Fibroblast of skin of left quadriceps (primary cell): ENCODE measurements at regions not wholly inside any gene's neighbourhood (a gene's known extent, or its start where the extent isn't known, plus 50 kb on each side); places are given as distances from the start of the nearest gene placed in this dataset.

Experiments
- DNase-seq, 2 experiments: peaks; one replicate each; pipeline ENCODE4 v3.0.0-alpha.2; 2013; ENCODE audit warnings: low read depth in 2 of 2

DNA sequence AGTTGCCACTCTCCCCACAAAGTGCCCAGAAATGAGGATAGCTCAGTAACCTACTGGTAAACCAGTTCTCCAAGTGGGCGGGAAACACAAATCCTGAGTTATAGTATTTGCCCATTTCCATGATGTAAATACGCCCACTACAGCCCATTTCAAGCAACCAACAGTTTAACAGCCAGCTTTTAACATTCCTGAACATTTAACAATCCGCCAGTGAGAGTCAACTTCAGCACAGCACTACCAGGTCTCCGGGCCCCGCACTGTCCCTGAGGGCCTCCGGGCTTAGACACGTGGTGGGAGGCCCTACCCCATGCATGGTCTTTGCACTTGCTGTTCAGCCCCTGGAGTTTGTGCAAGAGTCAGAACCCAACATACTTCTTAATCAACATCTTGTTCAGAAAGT, 132.0 kb upstream of the CTTNBP2NL start:
- no peak for DNase-seq

DNA sequence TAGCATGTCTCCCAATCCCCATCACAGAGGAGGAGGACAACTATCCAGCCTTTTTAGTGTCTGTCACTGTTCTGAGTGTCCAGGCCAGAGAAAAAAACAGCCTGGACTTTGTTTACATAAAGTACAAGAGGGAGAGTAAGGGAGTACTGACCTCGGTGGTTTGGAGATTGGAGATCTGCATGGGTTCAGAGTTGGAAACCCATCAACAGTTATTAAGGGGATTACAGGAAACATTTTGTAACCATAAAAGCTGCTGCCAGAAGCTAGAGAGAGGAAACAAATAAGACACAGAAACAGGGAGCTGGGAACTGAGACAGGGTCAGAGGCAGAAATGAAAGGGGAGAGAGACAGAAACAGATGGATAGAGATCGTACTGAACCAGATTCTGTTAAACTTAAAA, 131.5 kb upstream of the CTTNBP2NL start:
- no peak for DNase-seq

DNA sequence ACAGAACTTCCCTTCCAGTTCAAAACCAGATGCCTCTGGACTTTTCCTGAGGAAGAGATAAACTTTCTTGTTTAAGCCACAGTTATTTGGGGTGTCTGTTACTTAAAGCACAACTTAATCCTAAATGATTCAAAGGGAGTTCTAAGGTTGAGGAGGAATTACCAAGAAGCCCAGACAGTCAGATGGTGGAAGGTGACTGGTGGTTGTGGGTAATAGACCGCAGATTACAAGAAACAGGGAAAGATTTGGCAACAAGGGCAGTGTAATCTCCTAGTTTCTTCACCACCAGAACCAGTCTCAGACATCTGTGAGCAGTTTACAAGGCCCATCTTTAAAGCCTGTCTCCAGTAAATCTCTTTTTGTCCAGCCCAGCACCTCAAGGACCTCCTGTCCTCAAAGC, 130.1 kb upstream of the CTTNBP2NL start:
- DNase-seq = no peak

DNA sequence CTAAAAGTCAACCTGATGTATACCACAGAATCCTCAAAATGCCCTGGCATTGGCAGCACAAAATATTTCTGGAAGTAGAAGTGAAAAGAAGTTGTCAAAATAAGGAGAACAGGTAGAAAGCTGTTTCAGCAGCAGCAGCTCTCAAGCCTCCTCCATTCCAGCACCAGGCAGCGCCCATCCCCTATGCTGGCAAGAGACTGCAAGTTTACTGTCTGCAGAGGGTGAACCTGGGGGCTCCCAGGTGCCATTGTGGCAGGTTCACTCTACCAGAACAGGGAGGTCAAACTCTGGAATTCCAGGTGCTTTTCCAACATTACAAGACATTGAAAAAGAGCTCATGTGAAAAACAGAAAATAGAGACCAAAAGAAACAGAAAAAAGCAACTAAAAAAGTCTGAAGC, 128.8 kb upstream of the CTTNBP2NL start:
- no peak for DNase-seq

DNA sequence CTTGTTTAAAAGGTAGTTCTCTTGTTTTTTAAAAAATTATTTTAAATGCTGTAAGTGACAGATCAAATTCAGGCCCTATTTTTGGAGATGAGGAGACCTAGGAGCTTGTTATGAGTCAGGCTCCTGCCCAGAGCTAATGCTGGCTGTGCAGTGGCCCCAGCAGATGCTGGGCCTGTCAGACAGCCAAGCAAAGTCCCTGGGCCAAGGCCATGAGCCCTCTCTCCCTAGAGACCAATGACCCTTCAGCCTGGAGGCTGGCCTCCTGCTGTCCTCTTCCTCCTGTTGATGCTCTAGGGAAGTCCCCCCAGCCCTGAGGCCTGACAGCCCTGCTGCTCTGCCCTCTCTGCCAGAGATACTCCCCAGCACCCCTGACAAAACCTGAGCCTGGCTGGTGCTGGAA, 128.1 kb upstream of the CTTNBP2NL start:
- DNase-seq = no peak

DNA sequence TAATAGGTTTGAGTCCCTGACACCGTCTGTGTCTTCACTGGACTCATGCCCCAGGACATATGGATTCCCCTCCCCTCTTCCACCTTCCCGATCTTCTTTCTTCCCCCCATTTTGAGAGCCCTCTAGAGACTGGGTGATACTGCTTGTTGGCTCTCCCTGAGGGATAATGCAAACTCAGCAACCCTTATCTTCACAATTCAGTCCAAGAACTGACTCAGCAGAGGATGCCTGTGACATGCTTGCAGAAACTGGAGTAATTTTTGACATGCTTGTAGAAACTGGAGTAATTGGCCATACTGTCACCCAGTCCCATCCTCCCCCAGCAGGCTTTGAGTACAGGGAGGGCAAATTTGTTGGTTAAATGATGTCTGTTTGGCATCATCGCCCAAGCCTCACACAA, 127.6 kb upstream of the CTTNBP2NL start:
- no peak for DNase-seq

DNA sequence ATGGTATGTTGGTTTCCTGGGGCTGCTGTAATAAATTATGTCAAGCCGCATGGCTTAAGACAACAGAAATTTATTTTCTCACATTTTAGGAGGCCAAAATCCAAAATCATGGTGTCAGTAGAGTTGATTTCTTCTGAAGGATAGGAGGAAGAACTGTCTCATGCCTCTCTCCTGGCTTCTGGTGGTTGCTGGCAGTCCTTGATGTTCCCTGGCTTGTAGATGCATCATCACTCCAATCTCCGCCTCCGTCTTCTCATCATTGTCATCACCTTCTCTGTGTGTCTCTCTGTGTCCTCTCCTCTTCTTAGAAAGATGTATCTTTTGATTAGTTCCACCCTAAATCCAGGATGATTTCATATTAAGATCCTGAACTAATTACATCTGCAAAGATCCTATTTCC, 124.7 kb upstream of the CTTNBP2NL start:
- DNase-seq = no peak

DNA sequence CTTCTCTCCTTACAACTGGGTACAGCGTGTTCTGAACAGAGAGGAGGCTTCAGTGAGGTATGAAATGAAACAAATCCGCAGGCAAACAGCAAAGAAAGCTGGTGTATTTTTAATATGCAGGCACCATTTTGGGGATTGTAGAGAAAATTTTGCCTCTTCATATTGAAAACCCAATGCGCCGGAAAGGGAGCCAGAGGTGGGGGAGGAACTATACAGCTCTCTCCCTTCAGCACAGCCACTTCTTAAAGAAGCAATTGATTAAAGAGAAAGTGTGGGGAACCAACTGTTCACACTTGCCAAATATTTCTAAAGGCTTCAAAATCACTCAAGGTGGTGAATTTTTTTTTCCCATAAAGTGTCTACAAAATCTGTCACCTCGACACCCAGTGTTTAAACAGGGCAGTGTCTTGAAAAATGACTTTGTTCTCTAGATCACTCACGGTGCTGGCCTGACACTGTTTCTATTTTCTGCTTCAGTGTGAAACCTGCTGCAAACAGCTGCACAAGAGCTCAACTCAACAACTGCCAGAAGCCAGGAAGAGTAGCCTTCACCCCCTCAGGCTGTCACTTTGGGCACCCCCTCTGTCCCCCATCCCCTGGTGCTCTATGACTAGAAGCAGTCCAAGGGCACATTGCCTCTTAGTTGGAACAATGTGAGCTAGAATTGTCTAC, 123.8 kb upstream of the CTTNBP2NL start:
- DNase-seq = no peak

DNA sequence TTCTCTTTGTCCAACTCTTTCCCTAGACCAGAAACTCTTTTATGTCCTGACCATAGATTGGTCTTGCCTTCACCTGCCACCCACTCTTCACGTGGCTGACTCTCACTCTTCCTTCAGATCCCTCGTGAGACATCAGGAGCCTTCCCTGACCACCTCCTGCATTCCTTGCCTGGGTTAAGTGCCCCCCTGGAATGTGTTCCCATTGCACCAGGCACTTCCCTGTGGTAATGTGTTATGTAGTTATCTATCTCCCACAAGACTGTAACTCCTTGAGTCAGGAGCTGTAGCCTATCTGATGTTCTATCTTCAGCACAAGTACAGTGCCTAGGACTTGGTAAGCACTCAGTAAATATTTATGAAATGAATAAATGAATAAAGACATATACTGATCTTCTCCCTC, 111.2 kb upstream of the CTTNBP2NL start:
- no peak for DNase-seq

DNA sequence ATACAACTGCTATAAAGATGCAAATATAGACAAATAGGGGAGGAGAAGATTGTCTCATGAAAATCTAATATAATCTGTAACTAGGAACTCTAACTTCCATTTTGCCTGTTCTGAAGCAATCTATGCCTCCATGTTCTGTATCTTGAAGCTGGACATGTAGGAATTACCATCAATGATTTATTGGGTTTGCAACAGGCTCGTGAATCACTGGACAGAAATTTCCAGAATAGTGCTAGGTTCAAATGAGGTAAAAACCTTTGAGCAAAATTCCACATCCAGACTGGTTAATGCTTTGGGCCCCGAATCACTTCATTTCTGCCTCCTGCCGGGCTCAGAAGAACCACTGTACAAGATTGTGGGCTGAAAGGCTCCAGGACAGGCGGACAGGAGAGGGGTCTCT, 110.7 kb upstream of the CTTNBP2NL start:
- DNase-seq = no peak

DNA sequence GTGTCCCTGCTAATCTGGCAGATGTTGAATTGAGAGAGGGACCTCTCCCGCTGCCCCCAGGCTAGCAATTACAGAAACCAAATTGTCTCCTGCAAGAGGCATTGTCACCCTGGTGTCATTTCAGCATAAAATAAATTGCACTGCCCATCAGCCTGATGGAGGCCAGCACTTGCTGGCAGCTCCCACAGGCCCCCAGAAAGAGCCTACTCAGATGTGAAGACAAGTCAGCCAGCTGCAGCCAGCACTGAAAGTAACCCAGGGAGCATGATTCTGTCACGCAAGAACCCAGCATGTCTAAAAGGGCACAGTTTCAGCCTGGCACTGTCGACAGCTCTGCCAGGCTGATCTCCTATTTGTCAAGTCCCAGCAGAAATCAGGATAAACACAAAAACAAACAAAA, 110.3 kb upstream of the CTTNBP2NL start:
- DNase-seq = no peak

DNA sequence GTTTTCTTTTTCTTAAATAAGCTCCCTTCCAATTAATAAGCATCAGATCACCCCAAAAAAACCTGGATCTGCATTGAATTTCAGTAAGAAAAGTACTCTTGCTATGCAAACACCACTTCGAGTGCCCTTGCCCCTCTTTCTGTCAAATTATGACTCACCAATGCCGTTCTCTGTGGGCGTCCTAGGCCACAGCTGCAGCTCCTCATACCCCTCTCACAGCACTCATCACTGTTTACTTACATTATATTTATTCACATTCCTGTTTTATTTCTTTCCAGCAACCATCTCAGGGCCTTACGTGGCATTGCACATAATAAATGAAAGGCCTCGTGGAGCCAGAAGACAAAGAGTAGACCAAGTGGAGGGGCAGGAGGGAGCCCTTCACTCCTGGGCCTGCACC, 99.1 kb upstream of the CTTNBP2NL start:
- no peak for DNase-seq

DNA sequence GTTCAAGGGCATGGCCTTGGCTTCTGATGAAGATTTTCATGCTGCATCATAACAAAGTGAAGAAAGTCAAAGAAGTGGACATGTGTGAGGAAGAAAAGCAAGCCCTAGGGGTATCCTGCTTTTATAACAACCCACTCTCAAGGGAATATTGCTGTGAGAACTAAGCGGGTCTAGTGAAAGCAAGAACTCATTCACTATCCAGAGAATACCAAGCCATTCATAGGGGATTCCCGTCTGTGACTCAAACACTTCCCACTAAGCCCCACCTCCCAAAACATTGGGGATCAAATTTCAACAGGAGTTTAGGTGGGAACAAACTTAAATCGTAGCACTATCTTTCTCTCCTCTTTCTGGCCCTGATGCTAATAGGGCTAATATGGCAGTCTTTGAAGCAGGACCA, 98.5 kb upstream of the CTTNBP2NL start:
- DNase-seq = no peak

DNA sequence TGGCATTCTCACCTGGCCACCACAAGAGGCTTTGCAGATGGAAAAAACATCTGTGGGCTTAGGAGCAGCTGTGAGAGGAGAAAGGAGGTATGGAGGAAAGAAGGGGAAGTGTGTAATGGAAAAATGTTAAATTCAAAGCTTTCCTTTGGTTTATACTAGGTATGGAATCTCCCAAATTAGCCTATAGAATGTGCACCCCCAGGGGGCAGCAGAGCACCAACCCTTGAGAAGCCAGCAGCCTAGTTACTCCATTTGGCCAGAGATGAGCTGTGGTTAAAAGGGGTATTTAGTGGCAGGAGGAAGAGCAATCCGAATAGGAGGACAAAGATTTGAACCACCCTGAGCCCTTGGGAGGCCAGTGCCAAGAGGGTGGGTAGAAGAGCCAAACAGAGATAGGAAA, 97.5 kb upstream of the CTTNBP2NL start:
- DNase-seq = peak; percentile 8 to 15

DNA sequence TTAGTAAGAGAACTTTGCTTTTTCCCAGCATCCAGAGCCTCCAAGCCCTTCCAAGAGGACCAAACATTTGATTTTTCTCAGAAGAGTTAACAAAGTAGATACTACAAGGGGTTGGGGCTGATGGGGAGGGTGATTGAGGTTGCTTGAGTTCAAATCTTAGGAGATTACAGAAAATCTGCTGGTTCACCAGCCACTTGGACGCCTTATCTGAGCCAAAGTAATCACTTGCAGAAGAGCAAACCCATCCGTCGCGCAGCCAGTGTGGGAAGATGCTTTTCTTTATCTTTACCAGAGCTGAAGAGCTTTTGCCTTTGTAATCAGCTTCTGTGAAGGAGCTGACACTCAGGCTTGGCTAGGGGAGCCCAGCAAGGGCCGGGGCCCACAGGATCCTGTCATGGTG, 91.9 kb upstream of the CTTNBP2NL start:
- no peak for DNase-seq

DNA sequence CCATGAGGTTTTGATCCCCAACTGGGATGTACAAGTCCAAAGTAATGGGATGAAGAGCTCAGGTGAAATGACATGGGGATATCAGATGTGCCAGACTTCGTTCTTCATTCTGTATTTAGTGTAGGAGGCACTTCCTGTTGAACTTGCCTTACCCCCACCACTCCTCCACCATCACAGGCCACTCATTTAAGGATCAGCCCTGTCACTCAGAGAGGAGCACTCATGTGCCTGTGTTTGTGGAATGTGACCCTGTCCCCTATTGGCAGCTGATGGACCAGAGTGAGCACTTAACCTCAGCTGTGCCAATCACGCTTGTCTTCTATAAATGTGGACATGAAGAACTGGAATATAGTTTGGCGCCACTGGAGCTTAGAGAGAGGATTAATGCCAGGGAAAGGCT, 91.4 kb upstream of the CTTNBP2NL start:
- no peak for DNase-seq

DNA sequence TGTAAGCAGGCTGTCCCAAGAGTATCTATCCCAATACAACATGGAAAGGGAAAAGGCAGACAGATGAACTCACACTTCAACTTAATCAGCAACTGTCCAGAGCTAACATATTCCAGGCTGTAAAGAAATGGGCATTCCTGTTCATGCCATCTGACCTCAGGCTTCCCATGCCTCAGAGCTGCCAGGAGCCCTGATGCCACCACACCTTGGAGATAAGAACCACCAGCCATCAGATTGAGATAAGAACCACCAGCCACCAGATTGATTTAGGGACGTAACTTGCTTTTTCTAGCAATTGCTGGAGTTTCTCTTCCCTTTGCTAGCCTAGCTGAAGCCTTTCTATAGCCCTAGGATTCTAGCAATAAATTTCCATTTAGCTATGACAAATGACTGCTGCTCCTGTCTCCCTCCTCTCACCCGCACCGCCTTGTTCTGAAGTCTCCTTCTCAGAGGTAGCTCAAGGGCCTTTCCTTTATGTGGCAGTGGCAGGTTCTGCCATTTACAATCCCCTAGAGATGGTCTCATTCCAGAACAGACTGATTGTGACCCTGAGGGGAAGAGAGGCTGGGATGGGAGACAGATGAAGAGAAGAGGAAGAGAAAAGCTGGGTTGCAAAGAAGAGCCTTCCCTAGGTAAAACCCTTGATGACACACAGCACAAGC, 88.0 kb upstream of the CTTNBP2NL start:
- no peak for DNase-seq

DNA sequence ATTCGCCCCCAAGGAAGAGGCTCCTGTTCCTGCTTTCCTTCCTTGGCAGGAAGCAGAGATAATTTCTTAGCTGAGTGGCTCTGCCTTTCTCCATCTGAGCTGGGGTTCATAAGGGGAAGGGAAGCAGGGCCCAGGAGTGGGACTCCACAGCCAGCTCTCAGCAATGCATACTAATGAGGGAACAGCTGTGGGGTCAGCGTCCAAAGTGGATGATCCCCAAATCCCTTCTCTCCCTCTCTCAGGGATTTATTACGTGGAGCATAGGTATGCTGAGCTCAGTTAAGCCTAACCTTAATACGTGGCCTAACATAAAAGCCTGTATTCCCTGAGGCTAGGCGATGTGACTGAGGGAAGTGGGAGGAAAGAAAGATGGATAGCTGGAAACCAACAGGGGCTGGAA, 87.3 kb upstream of the CTTNBP2NL start:
- no peak for DNase-seq

DNA sequence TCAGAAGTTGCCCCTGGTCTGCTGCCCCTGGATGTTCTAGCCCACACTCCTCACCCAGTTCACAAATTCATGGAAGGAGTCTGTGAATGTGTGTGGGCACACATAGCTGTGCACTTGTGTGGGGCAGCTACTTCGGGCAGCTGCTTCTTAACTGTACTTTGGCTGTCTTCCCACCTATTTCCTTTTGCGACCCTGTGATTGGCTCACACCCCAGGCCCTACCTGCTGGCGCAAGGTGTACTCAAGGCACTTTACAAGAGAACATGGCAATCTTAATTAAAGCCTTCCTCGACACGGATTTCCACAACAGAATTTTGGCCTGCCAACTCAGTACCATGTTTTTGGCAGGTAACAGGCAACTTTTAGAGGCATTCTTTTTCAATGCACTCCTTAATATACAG, 86.5 kb upstream of the CTTNBP2NL start:
- no peak for DNase-seq

DNA sequence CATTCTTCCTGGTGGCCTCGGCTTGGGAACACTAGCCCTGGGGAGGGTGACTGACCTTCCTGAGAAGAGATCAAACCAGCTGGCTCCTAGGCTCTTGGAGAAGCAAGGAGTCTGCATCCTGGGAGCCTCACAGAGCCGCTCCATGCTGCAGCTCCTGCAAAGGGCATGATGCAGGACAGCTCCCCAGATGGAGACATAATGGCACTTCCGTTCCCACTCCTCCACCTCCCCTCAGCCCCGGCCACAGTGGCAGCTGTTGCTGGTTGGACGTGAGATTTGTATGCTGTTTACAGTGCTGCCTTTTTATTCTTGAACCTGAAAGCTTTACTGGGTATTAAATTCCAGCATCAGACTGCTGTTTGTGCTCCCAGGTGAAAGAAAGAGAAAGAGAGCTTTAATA, 83.7 kb upstream of the CTTNBP2NL start:
- DNase-seq = no peak

DNA sequence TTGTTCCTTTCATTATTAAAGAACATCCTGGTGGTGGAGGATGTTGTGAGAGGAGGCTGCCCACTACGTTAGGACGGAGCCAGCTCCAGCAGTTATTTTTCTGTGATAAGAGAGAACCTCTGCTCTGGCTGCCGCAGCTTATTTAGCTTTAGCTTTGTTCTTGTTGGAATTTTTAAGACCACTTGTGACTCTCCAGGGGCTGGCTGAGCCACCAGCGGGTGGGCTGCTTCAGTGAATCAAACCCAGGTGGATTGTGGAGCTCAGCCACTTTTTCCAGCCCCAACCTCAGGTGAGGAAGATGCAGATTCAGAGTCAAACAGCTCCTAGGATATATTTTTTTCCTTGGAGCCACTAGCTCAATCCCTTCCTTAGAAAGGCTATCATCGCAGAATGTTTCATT, 83.1 kb upstream of the CTTNBP2NL start:
- no peak for DNase-seq

DNA sequence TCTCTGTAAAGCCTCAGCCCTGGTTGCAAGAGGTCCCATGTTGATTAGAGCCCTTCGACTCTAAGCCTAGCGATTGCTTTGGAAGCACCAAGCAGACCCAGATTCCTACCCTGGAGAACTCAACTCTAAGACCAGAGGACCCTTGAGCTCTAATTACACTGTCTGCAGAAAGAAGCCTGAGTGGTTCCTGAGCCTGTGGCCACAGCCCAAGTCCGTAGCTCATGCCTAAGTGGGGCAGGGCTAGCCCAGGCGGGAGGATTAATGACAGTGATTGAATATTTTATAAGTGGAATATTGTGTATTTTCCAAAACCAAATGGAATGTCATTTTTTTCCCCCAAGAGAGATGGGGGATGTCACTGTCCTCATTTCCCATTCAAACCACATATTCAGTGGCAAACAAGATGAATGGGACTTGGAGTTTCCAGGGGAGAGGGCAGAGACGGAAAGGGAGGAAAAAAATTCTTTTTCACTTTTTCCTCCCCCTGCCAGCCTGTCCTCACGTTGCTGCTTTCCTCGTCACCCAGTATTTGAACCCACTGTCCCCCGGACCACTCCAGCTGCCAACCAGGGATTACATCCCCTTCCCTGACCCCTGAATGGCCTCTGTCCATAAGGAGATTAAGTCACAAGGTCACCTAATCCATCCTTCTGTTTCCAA, 79.6 kb upstream of the CTTNBP2NL start:
- DNase-seq = no peak

DNA sequence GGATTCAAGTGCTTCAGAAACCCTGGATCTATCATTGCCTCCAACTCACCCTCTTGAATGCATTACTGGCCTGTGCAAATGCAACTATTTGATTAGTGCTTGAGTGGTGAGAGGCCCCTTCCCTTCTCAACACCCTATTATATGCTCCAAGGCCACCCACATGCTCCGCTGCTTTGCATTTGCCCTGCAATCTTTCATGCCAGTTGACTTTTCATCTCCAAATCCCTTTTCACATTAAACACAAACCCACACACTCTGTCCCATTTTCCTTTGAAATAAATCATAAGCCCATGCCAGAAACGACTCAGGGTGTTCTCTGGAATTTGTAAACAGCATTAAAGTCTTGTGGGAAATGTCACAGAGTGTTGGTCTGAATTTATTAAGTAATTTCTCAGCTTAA, 78.9 kb upstream of the CTTNBP2NL start:
- DNase-seq = no peak
